ENCODE measurements at regions not wholly inside any gene's neighbourhood (a gene's known extent, or its start where the extent isn't known, plus 50 kb on each side); places are given as distances from the start of the nearest gene placed in this dataset.
"Not testable (repeated sequence)": the region's sequence is repeated elsewhere in the genome, so short reads cannot be mapped to it uniquely, and the experiment has no call there.

DNA sequence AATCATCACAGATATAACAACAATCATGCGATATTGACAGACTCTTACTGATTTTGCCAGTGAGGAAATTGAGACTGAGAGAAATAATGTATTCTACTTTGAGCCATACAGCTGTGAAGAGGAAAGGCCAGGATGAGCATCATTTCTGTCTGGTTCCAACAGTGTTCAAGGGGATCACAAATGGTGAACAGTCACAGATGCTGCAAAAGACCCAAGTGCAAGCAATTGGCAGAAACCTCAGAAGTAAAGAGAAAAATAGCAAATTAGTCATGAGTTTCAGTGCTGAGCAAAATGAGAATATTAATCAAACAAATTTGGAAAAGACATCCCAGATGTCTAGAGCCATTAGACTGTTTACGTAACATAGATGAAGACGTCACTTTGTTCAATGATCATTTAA, 114.1 kb downstream of the RAB38 start:
- no peak for DNase-seq

DNA sequence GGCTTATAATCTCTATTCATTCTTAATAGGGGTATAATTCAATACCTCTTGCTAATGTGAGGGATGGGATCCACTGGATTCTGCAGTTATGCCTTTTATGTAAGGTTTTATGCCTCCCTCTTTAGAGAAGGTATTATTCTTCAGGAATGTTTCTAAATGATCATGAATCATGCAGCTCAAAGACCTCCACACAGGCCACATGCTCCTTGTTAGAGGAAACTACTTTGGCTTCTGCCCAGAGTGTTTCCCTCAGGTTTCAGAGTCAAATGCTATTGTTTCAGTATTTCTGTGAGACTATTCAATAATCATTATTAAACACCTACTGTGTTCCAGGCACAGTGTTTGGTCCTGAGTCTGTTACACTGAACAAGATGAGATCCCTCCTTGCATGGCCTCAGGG, 115.9 kb downstream of the RAB38 start:
- TF ChIP-seq GATA1 (IDR thresholded peaks at IDR 0.05; ENCODE audit: low read depth, low read length) (no peak), POLR2A (IDR thresholded peaks at IDR 0.05; ENCODE audit: low read length) (no peak)
- DNase-seq = no peak

More for the DNA sequence above, 114.1 kb downstream of the RAB38 start:
- TF ChIP-seq POLR2A (IDR thresholded peaks at IDR 0.05; ENCODE audit: low read length) = no peak
- TF ChIP-seq GATA1 (IDR thresholded peaks at IDR 0.05; ENCODE audit: low read depth, low read length) = no peak

DNA sequence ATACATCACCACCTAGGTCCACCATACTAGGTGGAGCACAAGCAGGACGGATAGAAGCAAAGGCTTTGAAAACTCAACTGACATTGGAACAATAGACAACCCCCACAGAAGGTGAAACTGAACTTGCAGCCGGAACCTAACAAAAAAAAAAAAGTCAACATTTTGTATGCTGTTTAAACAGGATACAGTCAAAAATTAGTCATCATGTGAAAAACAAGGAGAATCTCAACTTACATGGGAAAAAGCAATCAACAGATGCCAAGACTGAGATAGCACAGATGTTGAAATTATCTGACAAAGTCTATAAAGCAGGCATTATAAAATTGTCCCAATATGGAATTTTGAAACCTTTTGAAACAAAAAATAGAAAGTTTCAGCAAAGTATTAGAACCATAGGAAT, 123.8 kb downstream of the RAB38 start:
- no peak for DNase-seq
- TF ChIP-seq POLR2A (IDR thresholded peaks at IDR 0.05; ENCODE audit: low read length) = no peak
- no peak for TF ChIP-seq GATA1 (IDR thresholded peaks at IDR 0.05; ENCODE audit: low read depth, low read length)

DNA sequence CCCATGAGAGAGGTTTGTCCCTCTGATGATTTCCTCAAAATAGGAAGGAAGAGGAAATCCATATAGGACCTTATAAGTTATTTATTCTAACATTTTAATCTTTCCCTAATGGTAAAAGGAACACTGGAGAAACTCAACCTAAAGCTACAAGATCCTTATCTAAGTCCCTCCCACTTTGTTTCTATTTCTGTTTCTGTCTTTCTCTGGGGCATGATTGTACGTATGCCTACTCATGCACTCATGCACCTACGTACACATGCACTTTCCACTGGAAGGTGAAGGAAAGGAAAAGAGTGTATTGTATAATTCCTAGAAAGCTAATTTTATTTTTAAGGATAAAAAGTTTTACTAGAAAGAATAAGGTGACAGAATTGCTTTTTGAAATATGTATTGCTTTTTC, 125.0 kb downstream of the RAB38 start:
- TF ChIP-seq POLR2A (IDR thresholded peaks at IDR 0.05; ENCODE audit: low read length) = no peak
- DNase-seq = no peak

DNA sequence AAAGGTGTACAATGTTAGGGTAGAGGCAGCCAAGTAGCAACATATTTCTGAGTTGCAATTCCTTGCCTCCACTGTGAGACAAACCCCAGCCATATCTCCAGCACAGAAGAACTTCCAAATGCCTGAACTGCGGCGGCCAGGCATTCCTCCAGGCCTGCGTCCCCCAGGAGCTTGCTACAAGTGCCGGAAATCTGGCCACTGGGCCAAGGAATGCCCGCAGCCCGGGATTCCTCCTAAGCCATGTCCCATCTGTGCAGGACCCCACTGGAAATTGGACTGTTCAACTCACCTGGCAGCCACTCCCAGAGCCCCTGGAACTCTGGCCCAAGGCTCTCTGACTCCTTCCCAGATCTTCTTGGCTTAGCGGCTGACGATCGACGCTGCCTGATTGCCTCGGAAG, 130.0 kb downstream of the RAB38 start:
- DNase-seq = not testable (repeated sequence)

DNA sequence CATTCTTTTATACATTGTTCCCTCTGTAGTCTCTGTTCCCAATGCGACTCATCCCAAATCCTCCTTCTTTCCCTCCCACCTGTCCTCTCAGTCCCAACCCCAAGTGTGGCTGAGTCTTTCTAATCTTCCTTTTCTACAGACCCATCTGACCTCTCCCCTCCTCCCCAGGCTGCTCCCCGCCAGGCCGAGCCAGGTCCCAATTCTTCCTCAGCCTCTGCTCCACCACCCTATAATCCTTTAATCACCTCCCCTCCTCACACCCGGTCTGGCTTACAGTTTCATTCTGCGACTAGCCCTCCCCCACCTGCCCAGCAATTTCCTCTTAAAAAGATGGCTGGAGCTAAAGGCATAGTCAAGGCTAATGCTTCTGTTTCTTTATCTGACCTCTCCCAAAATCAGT, 130.6 kb downstream of the RAB38 start:
- not testable (repeated sequence) for DNase-seq

DNA sequence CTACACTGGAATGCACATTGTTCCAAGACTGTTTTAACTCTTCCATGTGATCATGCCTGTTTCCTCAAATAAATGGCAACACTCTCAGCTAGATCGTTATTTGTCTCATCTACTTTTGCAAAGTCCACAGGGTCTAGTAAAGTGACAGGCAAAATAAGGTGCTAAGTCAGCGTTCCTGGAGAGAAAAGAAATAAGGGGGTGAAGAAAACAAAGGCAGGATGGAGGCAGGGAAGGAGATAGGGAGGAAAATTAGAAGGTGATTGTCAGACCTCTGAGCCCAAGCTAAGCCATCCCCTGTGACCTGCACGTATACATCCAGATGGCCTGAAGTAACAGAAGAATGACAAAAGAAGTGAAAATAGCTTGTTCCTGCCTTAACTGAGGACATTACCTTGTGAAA, 132.1 kb downstream of the RAB38 start:
- no peak for TF ChIP-seq POLR2A (IDR thresholded peaks at IDR 0.05; ENCODE audit: low read length)
- no peak for TF ChIP-seq GATA1 (IDR thresholded peaks at IDR 0.05; ENCODE audit: low read depth, low read length)
- DNase-seq = no peak

DNA sequence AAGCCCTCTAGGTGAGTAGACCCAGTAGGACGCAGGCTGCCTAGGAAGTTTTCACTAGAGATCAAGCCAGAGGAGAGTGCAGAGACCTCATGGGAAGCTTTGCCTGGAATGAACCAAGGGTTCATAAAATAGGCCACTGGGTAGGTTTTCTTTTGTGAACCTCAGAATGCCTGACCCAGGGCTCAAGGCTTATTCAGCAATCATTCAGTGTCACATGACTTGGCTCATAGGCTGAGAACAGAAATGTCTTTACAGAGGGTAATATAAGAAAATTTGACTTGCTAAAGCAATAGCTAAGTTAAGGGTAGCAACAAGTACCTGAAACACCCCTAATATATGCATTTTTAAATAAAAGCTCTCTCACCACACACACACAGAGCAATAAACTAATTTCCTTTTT, 132.6 kb downstream of the RAB38 start:
- DNase-seq = no peak
- no peak for TF ChIP-seq GATA1 (IDR thresholded peaks at IDR 0.05; ENCODE audit: low read depth, low read length)
- TF ChIP-seq POLR2A (IDR thresholded peaks at IDR 0.05; ENCODE audit: low read length) = no peak

DNA sequence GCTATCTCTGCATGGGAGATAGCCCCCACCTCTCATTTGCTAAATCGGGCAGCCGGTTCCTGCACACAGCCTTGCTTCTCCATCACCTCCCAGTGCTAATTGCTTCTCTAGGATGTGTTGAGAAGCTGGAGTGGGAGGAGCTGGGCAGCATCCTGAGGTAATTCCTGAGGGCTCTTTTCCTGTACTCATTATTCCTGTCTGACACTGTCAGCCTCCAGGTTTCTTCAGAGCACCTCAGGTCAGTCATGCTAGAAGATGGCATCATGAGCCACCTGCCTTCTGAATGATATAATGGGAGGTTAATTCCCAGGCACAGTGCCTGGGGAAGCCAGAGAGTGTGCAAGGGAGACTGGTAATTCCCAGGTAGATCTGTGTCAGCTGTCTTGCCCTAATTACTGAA, 133.0 kb downstream of the RAB38 start:
- no peak for DNase-seq
- TF ChIP-seq GATA1 (IDR thresholded peaks at IDR 0.05; ENCODE audit: low read depth, low read length) (no peak), POLR2A (IDR thresholded peaks at IDR 0.05; ENCODE audit: low read length) (no peak)

DNA sequence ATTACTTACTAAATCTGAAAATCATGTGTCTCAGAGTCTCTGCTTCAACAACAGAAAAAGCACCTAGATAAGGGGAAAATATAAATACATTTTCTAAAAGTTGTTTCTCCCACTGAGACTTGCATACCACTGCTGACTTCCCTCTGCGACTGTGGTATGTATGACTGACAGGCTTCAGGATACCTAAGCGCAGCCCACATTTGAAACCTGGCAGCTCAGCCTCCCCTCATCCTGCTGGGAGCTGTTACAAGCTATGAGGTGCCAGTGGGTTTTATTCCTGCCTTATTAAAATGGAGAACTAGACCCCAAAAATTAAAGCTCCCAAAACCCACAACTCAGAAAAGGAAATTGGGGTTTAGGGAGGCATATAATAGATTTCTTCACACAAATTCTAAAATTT, 133.6 kb downstream of the RAB38 start:
- no peak for TF ChIP-seq POLR2A (IDR thresholded peaks at IDR 0.05; ENCODE audit: low read length)
- DNase-seq = no peak

DNA sequence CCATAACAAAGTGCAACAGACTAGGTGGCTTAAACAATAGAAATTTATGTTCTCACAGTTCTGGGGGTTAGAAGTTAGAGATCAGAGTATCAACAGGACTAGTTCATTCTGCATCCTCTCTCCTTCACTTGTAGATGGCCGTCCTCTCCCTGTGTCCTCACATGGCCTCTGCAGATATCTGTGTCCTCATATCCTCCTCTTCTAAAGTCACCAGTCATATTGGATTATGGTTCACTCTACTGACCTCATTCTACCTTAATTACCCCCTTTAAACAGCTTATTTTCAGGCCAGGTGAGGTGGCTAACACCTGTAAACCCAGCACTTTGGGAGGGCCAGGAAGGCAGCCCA, 135.1 kb downstream of the RAB38 start:
- no peak for DNase-seq
- TF ChIP-seq POLR2A (IDR thresholded peaks at IDR 0.05; ENCODE audit: low read length) (no peak), GATA1 (IDR thresholded peaks at IDR 0.05; ENCODE audit: low read depth, low read length) (no peak)

DNA sequence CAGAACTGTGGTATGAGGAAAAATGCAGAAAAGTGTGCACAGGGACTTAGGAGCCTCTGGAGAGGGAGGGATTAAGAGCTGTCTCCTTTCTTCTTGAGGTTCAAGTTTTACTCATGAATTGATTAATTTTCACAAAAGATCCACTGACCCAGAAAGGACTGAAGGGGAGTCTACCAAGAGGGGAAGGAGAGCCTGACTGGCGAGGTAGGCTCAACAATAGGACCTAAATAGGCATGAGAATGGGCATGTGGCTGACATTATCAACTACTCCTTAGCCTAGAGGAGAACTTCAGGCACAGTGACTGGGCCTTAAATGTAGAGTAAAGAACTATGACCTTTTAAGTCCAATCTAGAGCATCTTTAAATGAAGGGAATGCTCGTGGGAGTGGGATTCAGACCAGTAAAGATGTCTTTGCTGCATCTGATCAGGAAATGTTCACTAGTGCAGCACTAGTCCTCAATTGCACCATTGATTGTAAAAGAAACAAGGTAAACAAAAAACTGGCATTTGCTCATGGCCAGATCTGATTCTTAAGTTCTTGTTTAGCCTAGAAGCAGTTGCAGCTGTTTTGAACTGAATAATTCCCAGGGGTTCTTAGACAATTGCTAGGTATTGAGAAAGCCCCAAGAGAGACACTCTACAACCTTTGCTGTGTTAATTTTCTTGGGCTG, 135.6 kb downstream of the RAB38 start:
- no peak for DNase-seq
- TF ChIP-seq POLR2A (IDR thresholded peaks at IDR 0.05; ENCODE audit: low read length) (no peak), GATA1 (IDR thresholded peaks at IDR 0.05; ENCODE audit: low read depth, low read length) (no peak)

DNA sequence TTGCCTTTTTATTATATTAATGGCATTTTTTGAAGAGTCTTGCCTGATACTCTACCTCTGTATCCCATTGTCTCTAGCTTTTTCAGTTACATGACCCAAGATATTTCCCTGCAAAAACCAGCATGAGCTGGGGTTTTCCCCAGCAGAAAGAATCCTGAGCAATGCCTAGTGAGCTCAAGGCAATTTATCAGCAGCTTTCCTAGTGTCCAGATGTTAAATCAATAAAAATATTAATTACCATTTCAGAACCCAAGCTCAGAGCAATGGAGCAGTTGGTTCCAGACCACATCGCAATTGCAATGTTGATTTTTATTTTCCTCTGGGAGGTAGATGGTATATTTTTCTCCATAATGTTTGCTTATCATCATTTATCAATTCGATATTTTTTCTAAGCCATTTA, 137.2 kb downstream of the RAB38 start:
- DNase-seq = no peak
- TF ChIP-seq POLR2A (IDR thresholded peaks at IDR 0.05; ENCODE audit: low read length) = no peak
- TF ChIP-seq GATA1 (IDR thresholded peaks at IDR 0.05; ENCODE audit: low read depth, low read length) = no peak

DNA sequence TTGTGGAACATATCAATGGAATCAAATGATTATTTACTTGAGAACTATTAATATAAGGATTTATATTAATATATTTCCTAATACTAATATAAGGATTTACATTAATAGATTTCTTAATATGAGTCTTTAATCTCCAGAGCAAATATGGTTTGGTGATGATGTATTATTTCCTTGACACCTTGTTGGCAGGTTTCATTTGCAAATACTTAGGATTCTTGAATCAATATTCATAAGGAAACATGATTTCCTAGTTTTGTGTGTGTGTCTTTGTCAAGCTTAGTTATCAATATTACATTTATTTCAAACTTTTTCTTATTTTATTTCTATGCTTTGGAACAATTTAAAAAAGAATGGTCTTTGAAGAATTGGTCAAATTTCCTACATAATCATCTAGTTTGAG, 138.5 kb downstream of the RAB38 start:
- no peak for DNase-seq
- TF ChIP-seq GATA1 (IDR thresholded peaks at IDR 0.05; ENCODE audit: low read depth, low read length) = no peak
- no peak for TF ChIP-seq POLR2A (IDR thresholded peaks at IDR 0.05; ENCODE audit: low read length)

DNA sequence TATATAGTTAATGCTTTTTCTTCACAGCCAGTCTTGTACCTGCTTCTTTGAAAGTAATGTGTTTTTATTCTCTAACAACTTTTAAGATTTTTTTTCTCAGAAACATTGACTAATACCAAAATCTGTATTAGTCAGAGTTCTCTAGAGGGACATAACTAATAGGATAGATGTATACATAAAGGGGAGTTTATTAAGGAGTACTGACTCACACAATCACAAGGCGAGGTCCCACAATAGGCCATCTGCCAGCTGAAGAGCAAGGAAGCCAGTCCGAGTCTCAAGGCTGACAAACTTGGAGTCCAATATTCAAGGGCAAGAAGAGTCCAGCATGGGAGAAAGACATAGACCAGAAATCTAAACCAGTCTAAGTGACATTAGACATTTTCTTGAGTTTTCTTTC, 140.0 kb downstream of the RAB38 start:
- no peak for DNase-seq
- TF ChIP-seq GATA1 (IDR thresholded peaks at IDR 0.05; ENCODE audit: low read depth, low read length) (no peak), POLR2A (IDR thresholded peaks at IDR 0.05; ENCODE audit: low read length) (no peak)

DNA sequence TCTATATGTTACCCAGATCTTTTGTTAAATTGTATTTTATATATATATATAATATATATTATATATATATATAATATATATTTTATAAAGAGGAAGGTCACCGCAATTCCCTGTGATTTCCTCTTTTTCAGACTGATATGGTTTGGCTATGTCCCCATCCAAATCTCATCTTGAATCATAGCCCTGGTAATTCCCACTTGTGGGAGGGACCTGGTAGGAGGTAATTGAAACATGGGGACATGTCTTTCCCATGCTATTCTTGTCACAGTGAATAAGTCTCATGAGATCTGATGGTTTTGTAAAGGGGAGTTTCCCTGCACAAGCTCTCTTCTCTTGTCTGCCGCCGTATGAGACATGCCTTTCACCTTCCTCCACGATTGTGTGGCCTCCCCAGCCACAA, 157.6 kb downstream of the RAB38 start:
- TF ChIP-seq GATA1 (IDR thresholded peaks at IDR 0.05; ENCODE audit: low read depth, low read length) (no peak), POLR2A (IDR thresholded peaks at IDR 0.05; ENCODE audit: low read length) (no peak)

More for the DNA sequence above, 157.6 kb downstream of the RAB38 start:
- no peak for DNase-seq

Data from erythroblast (primary cell).